NCI-H1092 treated with DMSO at 0.1 percent for 48 hours (cell line): ENCODE measurements at regions not wholly inside any gene's neighbourhood (a gene's known extent, or its start where the extent isn't known, plus 50 kb on each side); places are given as distances from the start of the nearest gene placed in this dataset.
"Not testable (repeated sequence)": the region's sequence is repeated elsewhere in the genome, so short reads cannot be mapped to it uniquely, and the experiment has no call there.

Experiments used
- DNase-seq: peaks from one replicate; lab custom pipeline; 2025; lab: John Stamatoyannopoulos, UW

- DNase-seq: no peak
Observed at GRCh38 chr6:27161115-27161514, 86.4 kb upstream of the PRSS16 start.

GRCh38 chr6:27161603-27161945, 85.9 kb upstream of the PRSS16 start:
- no peak for DNase-seq

GRCh38 chr6:27161946-27162603, 85.4 kb upstream of the PRSS16 start:
- peak; percentile 44 for DNase-seq

GRCh38 chr6:27163834-27164233, 83.7 kb upstream of the PRSS16 start:
- DNase-seq: no peak

- no peak for DNase-seq
Observed at GRCh38 chr6:27168108-27168507, 79.4 kb upstream of the PRSS16 start.

GRCh38 chr6:27168586-27169443, 78.7 kb upstream of the PRSS16 start:
- DNase-seq: no peak

- DNase-seq: not testable (repeated sequence)
Observed at GRCh38 chr6:27172524-27173231, 74.8 kb upstream of the PRSS16 start.

- DNase-seq: not testable (repeated sequence)
Observed at GRCh38 chr6:27173232-27173601, 74.3 kb upstream of the PRSS16 start.

- DNase-seq: no peak
Observed at GRCh38 chr6:27174958-27175357, 72.5 kb upstream of the PRSS16 start.

GRCh38 chr6:27176096-27176495, 71.4 kb upstream of the PRSS16 start:
- no peak for DNase-seq

GRCh38 chr6:27176523-27177484, 70.7 kb upstream of the PRSS16 start:
- peak; percentile 28 for DNase-seq

GRCh38 chr6:27177485-27178406, 69.8 kb upstream of the PRSS16 start:
- peak; percentile 22 for DNase-seq

GRCh38 chr6:27178407-27178730, 69.1 kb upstream of the PRSS16 start:
- no peak for DNase-seq

- no peak for DNase-seq
Observed at GRCh38 chr6:27178860-27179259, 68.6 kb upstream of the PRSS16 start.

- DNase-seq: no peak
Observed at GRCh38 chr6:27183060-27183832, 64.3 kb upstream of the PRSS16 start.

GRCh38 chr6:27187231-27188060, 60.1 kb upstream of the PRSS16 start:
- DNase-seq: no peak

- DNase-seq: no peak
Observed at GRCh38 chr6:27188061-27188884, 59.2 kb upstream of the PRSS16 start.

- DNase-seq: peak; percentile 32
Observed at GRCh38 chr6:27188885-27189418, 58.5 kb upstream of the PRSS16 start.
